CD4-positive, alpha-beta T cell treated with Interleukin-4 for 4 hours (primary cell): ENCODE measurements at regions not wholly inside any gene's neighbourhood (a gene's known extent, or its start where the extent isn't known, plus 50 kb on each side); places are given as distances from the start of the nearest gene placed in this dataset.
A peak's percentile ranks its signal among the peaks of the same experiment; 100 is the strongest.

Experiments used
- DNase-seq: peaks from one replicate; pipeline ENCODE4 v3.0.0-alpha.2; 2020

DNA sequence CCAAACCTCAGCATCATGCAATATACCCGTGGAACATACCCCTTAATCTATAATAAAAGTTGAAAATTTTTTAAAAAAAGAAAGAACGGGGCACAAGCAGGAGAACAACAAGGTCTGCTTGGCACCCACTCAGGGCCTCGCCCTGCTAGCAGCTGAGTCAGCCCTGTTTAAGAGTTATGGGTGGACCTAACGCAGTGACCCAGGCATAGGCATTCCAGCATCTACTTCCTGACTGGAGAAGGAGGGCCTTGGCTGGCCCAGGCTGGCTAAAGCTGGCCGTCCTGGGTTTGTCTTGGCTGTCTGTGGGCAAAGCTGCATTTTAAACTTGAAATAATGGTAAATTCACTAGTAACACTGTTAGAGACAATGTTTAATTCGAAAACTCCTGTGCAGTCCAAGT, 236.7 kb upstream of the PGRMC2 start:
- no peak for DNase-seq

DNA sequence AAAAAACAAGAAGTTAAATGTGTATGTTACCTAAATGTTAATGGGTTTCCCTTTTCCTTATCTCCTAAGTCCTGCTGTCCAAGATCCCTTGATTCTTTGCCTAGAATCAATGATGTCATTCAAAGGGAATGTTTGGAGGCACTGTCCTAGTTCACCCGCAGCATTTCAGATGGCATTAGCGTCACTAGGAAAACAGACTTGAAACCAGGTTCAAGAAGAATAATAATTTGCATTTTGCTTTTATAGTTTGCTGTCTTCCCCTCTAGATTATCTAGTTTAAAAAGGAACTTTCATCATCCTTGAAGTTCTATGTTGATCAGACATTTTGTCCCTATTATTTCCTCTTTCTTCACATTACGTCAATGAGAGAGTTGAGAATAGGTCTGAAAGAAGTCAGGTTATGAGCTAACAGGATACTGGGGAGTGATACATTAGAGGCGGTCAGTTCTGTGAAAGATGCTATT, 234.1 kb upstream of the PGRMC2 start:
- DNase-seq = no peak

DNA sequence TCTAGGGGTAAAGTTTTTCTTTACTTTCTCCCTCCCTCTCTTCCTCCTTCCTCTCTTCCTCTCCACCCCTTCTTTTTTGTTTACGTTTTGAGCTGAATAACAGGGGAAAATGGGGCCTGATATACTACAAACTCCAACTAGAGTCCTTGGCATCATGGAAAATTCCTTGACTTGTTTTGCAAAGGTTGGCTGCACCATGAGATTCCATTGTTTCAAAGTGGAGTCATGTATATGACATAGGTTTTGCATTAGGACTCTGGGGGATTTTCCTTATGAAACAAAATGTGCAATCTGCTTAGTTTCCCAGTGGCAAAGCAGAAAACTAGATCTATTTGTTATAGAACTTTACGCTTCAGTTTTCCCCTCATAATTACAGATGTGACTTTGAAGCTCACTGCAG, 233.5 kb upstream of the PGRMC2 start:
- no peak for DNase-seq

DNA sequence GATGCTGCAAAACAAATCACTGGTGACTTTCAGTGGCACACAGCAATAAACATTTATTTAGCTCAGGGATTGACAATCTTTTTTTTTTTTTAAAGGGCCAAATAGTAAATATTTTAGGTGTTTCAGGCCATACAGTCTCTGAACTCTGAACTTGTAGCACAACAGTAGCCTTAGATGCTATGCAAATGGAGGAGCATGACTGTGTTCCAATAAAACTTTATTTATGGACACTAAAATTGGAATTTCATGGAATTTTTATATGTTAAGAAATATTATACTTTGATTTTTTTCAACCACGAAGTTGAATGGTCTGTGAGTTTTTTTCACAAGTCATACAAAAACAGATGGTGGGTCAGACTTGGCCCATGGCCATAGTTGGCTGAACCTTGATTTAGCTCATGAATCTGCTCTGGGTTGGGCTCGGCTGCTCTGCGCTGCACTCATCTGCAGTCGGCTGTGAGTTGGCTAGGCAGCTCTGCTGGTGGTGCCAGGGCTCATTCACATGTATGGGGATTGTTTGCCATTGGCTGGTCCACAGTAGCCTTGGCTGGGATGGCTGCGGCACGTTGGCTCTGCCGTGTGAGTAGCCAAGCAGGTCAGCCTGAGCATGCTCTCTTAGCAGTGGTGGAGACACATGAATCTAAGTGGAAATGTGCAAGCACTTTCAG, 231.7 kb upstream of the PGRMC2 start:
- DNase-seq = no peak

- DNase-seq = no peak
Measured at GRCh38 chr4:128517739-128518510, 230.3 kb upstream of the PGRMC2 start.

GRCh38 chr4:128517096-128517738, 229.6 kb upstream of the PGRMC2 start:
- no peak for DNase-seq

- DNase-seq = no peak
Measured at GRCh38 chr4:128516301-128516969, 228.8 kb upstream of the PGRMC2 start.

GRCh38 chr4:128513664-128514484, 226.3 kb upstream of the PGRMC2 start:
- DNase-seq = peak; percentile 0

- no peak for DNase-seq
Measured at GRCh38 chr4:128512767-128513322, 225.2 kb upstream of the PGRMC2 start.

DNA sequence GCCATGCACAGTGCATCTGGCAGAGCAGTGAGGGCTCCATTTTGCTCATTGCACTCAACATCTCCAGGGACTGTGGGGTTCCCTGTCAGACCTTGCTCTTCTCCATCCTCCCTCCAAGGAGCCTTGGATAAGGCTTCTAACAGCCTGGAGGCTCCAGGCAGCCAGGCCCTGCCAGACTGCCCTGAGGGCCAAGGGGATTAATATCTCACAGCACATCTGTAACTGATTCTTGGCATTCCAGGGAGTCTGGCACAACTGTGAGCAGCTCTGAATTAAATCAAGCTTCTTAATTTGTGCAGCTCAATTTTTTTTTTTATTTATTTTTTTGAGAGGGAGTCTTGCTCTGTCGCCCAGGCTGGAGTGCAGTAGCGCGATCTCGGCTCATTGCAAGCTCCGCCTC, 224.5 kb upstream of the PGRMC2 start:
- DNase-seq = no peak

GRCh38 chr4:128510850-128511249, 223.2 kb upstream of the PGRMC2 start:
- DNase-seq = no peak

DNA sequence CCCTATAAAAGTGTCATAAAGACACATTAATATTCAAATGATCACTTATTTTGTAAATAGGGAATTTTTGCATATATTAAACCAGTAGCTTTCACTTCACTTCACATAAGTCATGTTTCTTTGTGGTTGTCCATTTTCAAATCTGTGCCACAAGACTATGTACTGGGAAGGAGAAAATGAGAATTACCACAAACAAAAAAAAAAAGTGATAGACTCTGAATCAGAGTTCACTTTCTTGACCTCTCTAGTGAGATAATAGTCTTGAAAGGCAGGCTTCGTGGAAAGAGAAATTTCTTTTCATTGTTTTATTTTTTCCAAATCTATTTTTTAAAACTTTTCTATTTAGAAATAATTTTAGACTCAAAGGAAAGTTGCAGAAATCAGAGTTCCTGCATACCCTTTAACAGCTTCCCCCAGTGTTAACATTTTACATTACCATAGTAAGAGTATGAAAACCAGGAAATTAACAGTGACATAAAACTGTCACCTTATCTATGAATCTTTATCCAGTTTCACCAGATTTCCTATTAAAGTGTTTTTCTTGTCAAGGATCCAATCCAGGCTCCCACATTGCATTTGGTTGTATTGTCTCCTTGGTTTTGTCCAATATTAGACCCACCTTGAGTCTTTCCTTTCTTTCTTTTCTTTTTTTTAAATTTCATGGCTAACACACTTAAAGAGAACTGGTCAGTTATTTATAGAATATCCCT, 215.4 kb upstream of the PGRMC2 start:
- no peak for DNase-seq

- DNase-seq = no peak
Measured at GRCh38 chr4:128501239-128501638, 213.6 kb upstream of the PGRMC2 start.

DNA sequence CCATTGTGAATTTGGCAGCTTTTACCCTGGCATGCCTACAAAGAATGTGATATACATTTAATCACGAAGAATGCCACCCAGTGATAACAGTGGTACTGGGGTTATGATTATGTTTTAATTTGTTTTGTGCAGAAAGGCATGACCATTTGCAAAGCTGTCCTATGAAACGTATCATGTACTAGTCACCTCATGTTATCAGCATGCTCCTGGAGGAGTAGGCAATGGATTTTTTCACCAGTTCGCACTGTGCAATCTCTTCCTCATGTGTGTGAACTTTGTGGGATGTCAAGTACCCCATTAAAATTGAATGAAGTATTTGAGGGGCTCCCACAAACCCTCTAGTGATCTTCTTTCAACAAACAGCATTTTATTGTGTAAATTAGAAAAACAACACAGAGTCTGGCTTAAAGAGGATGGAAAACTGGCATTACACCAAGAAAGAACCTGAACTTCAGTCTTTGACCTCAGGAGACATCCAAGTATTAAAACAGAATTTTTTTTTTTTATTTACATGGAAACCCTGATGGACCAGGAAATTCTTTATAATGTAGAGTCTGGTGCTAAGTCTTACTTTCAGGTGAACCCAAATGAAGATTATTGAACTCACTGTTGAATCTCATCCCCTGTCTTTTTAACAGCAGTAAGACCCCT, 200.6 kb upstream of the PGRMC2 start:
- DNase-seq = no peak

DNA sequence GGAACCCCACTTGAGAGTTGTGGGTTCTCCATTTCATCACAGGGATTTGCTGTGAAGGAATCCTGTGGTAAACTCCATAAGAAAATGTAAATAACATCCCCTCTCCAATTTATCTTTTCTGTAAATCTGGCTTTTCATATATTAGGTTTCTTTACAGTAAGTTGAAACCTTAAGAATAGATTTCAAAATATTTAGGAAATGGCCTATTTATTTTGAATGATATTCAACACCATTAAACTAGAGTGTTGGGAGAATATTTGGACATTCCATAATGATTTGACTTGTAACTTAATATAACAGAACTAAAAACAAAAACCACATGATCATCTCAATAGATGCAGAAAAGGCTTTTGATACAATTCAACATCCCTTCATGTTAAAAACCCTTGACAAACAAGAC, 197.3 kb upstream of the PGRMC2 start:
- DNase-seq = no peak

DNA sequence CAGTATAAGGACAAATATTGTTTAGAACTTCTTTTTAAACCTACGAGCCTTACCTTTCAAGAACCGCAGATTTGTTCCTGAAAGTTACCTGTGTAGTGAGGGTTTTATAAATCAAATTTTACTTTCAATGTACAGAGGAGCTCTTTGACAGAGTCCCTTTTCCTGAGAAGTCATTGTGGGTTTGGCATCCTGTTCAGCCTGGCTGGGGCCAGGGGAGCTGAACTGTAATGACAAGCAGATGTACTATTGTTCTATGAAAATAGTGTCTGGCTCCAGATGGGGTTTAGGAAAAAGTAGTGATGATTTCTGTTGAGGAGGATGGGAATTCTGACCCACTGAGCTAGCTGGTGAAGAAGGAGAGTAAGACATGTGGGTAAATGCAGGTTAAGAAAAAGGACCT, 196.2 kb upstream of the PGRMC2 start:
- no peak for DNase-seq

DNA sequence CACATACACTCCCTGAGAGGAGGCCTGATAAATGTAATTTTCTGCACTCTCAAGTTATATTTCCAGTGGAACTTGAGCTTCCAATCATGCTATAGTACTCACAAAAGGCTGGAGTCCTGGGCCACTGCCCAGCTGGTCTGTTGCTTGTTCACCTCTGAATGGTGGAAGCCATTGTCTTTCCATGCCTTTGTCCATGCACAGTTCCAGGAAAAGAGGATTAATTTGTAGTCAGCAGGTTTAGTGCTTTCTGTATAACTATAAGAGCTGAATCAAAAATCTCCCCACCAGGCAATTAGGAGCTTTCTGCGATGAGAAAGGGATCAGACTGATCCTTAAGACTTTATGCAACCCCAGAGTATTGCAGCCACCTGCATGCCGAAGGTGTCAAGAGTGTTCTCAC, 195.4 kb upstream of the PGRMC2 start:
- DNase-seq = no peak

GRCh38 chr4:128481752-128482480, 194.3 kb upstream of the PGRMC2 start:
- DNase-seq = no peak

DNA sequence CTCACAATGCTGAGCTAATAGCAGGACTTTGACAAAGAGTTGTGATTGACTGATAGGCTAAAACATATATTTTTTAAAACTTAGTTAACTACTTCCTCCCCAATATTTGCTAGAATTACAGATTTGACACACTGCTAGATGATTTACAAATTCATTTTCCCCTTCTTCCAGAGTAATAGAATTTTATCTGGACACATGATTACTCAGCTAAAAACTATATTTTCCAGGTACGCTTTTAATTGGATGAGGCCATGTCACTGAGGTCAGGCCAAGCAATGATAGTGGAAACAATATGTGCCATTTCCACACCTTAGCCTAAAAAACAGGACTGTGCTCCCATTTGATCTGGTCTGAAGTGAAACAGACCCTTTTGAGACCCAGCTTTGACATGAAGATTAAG, 193.3 kb upstream of the PGRMC2 start:
- no peak for DNase-seq

- DNase-seq = no peak
Measured at GRCh38 chr4:128477540-128477939, 189.9 kb upstream of the PGRMC2 start.
